Erythroblast (primary cell): ENCODE measurements at regions not wholly inside any gene's neighbourhood (a gene's known extent, or its start where the extent isn't known, plus 50 kb on each side); places are given as distances from the start of the nearest gene placed in this dataset.
"Not testable (repeated sequence)": the region's sequence is repeated elsewhere in the genome, so short reads cannot be mapped to it uniquely, and the experiment has no call there.

Experiments used
- DNase-seq, 2 experiments: peaks; one replicate each; lab custom pipeline; 2025; lab: John Stamatoyannopoulos, UW
- GATA1 ChIP-seq: IDR thresholded peaks from 2 replicates; pipeline ENCODE4 v1.6.1; 2011; ENCODE audit warnings: low read depth, mild to moderate bottlenecking, control low read depth, low read length, moderate library complexity
- POLR2A ChIP-seq: IDR thresholded peaks from 2 replicates; pipeline ENCODE4 v1.6.1; 2011; ENCODE audit warnings: mild to moderate bottlenecking, low read length

DNA sequence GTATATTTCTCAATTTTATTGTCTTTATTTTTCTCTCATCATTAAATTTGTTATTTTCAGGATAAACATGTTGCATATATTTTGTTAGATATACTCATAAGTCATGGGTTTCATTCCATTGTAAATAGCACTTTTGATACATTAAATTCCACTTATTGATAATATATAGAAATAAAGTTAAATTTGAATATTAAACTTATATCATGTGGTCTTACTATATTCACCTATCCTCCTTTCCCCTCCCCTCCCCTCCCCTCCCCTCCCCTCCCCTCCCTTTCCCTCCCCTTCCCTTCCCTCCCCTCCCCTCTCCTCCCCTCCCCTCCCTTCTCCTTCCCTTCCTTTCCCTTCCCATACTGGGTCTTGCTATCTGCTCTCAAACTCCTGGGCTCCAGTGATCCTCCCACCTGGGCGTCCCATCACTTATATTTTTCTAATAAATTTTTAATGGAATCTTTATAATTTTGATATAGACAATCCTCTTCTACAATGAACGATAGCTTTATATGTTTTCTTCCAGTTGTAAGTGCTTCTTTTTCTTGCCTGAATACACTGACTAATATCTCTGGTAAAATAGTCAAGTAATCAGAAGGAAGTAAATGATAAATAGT lies 692.4 kb downstream of the C6orf118 start:
- DNase-seq, result no peak
- TF ChIP-seq GATA1 (no peak), POLR2A (no peak)

DNA sequence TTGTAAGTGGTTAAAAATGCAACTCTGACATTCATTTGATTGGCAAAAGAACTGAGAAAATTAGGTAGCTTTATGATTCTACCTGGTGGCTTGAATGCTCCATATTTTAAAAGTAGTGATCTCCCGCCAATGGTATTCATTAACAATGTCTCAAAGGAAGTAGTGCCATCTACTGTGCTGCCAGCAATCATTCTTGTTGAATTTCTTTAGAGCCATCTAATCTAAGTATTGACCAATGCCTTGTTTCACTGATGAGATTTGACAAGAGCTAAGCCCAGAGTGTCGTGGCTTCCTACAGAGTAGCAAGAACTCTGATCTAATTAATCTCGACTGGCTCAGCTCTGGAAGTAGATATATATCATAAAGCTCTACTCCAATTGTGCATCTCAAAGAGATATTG lies 696.7 kb downstream of the C6orf118 start:
- DNase-seq, result no peak
- TF ChIP-seq GATA1, result no peak
- no peak for TF ChIP-seq POLR2A

DNA sequence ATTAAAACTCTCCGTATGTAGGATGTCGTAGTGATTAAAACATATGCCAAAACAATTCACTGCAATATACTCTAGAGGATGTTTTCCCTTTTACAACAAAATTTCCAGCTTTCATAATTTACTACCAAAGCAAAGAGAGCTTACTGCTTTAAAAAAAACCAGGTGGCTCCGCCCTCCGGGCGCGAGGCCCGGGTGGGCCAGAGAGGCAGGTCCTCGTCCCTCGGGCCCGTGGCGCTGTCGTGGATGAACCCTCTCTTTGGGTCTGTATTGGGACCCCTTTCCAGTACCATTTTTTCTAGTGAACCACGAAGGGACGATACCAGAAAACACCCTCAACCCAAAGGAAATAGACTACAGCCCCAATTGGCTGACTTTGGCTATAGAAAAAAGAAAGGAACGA lies 698.5 kb downstream of the C6orf118 start:
- not testable (repeated sequence) for DNase-seq

DNA sequence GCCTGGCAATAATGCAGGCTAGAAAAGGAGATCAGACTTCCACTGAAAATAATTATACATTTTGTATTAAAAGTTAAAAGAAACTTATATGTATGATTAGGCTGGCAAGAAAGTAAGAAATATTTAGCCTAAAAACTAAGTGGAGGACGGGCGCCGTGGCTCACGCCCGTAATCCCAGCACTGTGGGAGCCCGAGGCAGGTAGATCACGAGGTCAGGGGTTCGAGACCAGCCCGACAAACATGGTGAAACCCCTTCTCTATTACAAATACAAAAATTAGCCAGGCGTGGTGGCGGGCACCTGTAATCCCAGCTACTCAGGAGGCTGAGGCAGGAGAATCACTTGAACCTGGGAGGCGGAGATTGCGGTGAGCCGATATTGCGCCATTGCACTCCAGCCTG lies 707.0 kb downstream of the C6orf118 start:
- DNase-seq, result not testable (repeated sequence)

DNA sequence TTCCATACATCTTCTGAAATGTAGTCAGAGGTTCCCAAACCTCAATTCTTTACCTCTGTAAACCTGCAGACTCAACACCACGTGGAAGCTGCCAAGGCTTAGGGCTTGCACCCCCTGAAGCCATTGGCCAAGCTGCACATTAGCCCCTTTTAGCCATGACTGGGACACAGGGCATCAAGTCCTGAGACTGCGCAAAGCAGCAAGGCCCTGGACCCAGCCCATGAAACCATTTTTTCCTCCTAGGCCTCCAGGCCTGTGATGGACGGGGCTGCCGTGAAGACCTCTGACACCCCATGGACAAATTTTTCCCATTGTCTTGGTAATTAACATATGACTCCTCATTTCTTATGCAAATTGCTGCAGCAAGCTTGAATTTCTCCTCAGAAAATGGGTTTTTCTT lies 727.8 kb downstream of the C6orf118 start:
- TF ChIP-seq GATA1, result no peak
- no peak for TF ChIP-seq POLR2A
- no peak for DNase-seq

DNA sequence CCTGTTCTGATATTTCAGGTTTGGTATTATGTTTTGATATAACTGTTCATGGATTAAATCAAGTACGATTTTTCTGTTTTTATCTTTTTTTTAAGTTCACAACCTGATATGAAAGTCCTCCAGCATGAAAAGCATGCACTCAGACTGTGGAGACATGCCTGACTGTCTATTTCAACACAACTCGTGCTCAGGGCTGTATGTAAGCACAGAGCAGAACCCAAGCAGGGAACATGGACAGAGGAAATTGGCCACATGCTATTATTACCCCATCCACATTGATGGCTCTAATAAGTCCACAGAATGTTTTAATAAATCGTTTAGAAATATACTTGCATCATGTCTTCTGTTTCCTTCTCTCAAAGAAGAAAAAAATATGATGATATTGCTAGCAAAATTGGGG lies 730.4 kb downstream of the C6orf118 start:
- TF ChIP-seq GATA1, result no peak
- TF ChIP-seq POLR2A, result no peak
- no peak for DNase-seq

DNA sequence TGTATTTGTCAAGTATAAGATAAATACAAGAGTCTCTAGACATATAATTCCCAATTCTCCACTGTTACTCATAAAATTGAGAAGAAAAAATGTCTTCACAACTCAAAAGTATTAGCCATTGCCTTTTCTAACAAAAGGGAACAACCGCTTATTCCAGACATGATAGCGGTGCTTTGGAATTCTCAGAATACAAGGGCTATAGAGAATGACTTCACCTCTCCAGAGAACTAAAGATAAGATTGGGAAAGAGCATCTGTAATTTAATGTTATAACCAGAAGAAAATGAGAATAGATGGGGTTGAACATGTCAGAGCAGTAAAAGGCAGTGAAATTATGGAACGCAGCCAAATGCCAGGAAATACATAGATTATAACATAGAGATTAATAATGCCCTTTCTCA lies 730.8 kb downstream of the C6orf118 start:
- TF ChIP-seq POLR2A, result no peak
- no peak for TF ChIP-seq GATA1
- no peak for DNase-seq

DNA sequence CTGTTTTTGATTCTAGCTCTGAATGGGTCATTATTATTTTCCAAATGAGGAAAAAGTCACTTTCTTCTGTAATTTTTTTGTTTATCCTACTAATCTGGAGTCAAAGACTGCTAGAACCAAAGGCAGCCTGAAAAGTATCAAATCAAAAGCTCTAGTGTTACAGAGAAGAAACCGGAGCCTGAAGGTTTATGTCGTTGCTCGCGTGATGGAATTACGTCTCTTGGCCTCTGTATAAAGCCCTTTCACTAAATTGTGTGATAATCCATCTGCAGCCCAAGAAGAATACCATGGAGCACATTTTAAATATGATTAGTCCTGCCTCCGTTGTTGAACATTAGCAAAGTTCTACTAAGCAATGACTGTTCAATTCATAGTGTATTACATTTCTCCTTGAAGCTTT lies 738.6 kb downstream of the C6orf118 start:
- no peak for DNase-seq
- TF ChIP-seq POLR2A, result no peak
- no peak for TF ChIP-seq GATA1

DNA sequence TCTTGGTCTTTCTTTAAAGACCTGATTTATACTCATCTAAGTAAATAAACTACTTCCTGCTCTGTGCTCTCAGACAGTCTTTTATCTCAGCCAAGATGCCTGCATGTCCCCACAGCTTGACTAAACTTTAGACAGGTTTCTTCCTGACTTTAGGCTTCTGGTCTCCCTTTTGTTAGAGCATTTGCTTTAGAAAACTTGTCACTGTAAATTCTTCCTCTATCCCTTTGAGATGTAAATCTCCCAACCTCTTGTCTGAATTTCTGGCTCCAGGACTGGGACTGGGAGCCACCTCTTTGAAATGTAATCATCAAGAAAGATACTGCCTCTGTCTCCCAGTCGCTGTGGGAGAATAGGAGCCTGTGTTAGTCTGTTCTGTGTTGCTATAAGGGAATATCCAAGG lies 739.9 kb downstream of the C6orf118 start:
- no peak for DNase-seq
- no peak for TF ChIP-seq GATA1
- TF ChIP-seq POLR2A, result no peak

DNA sequence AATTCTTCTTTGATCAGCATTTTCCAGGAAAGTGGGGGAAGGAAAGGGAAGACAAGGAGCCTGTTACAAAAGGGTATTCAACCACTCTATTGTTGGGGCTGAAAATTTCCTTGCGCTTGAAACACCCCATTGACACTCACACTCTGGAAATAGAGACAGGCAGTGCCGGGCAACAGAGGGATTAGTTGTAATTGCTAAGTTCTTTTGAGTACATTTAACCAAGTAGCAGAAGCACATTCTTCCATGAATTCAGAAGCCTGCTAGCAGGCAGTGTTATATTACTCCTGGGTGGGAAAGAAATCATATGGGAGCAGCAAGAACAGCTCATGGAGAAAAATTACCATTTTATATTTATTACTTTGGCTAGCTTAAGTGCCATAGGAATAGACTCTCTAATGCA lies 745.5 kb downstream of the C6orf118 start:
- no peak for DNase-seq
- TF ChIP-seq GATA1 (no peak), POLR2A (no peak)

DNA sequence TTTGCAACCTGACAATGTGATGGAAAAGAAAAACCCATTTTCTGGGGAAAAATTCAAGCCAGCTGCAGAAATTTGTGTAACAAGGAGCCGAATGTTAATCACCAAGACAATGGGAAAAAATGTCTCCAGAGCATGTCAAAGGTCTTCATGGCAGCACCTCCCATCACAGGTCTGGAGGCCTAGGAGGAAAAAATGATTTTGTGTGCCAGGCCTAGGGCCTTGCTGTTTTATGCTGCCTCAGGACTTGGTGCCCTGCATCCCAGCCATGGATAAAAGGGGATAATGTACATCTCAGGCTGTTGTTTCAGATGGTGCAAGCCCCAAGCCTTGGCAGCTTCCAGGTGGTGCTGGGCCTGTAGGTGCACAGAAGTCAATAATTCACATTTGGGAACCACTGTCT lies 747.7 kb downstream of the C6orf118 start:
- TF ChIP-seq POLR2A (no peak), GATA1 (no peak)
- DNase-seq, result no peak

DNA sequence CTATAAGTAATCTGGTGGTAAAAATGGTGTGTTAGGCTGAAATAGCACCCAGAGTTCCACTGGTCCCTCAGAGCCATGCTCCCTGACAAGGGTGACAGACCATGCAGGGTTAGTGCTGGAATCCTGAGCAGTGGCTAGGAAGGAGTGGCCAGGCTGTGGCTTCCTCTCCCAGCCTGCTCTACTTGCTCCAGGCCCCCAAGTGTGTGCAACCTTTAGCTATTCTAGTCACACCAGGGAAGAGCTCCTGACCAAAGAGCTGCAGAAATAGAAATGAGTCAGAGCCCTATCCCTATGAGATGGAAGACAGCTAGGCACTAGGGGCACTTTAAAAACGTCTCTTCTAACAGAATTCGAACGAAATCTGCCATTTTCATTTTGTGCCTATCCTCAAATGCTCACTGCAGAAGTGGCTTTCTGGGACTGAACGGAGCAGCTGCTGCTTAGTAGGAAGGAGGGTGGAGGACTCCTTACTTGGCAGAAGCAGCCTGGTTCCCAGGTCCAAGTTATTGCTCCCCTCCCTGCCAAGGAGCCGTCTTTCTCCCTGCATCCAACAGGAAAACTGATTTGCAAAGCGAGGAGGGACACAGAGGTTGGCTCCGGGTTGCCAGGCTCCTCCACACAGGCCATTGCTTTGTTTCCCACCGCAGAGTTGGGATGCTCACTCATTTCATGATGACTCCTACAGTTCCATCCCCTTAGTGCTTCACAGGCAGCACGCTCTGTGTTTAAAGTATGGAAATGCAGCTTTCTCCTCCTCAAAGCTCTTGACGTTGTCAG lies 754.5 kb downstream of the C6orf118 start:
- TF ChIP-seq POLR2A (no peak), GATA1 (no peak)
- no peak for DNase-seq

DNA sequence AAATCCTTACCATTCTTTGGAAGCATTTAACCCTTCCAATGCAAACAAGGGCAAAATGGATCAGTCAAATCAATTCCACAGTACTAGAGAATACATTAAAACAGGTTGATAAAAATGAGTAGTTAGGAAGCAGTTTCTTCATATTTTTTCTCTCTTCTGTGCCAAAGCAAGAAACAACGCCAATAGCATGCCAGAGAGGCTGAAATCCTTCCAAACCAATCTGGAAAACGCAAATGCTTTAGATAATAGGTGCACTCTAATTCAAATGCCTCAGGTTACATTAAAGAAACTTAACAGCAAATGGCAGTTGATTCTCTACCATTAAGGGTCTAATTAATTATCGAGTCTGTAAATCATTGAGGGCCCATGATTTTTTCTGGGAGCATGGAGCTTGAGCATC lies 755.2 kb downstream of the C6orf118 start:
- DNase-seq, result no peak
- TF ChIP-seq GATA1 (no peak), POLR2A (no peak)

DNA sequence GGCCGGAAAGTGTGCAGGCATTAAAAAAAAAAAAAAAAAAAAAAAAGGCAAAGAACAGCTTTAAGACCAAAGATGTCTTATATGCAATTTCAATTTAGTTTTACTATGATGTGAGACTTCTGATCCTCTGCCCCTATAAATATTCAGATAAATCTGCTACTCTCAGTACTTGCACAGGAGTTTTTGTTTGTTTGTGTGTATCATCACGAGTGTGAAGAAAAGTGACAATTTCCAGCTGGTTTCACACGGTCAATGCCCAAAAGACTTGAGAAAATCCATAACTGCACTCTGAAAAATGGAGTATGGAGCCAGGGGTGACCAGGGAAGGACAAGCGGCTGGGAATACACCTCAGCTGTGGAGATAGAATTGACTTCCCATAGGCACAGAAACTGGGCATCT lies 757.7 kb downstream of the C6orf118 start:
- no peak for DNase-seq
- TF ChIP-seq POLR2A (no peak), GATA1 (no peak)

DNA sequence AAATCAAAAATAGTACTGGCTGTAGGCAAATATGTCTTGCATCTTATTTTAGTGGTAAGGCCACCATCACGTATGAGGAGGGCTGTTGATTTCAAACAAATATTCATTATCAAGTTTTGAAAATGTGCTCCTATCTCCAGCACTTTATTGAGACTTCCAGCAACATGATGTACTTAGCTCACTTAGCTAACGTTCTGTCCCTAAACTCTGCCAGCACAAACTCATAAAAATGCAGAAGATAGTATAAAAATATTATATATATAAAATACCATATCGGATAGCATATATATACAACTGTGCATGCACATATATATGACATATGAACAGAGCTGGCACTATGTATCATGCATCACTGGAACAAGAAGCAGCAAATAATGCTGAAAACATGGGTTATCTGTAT lies 762.3 kb downstream of the C6orf118 start:
- no peak for TF ChIP-seq POLR2A
- DNase-seq, result no peak
